NCI-H2196 (cell line): ENCODE measurements at regions not wholly inside any gene's neighbourhood (a gene's known extent, or its start where the extent isn't known, plus 50 kb on each side); places are given as distances from the start of the nearest gene placed in this dataset.

ENCODE experiments used
- DNase-seq: peaks from one replicate; lab custom pipeline; 2025; ENCODE audit not compliant: unreplicated experiment; lab: John Stamatoyannopoulos, UW

DNA sequence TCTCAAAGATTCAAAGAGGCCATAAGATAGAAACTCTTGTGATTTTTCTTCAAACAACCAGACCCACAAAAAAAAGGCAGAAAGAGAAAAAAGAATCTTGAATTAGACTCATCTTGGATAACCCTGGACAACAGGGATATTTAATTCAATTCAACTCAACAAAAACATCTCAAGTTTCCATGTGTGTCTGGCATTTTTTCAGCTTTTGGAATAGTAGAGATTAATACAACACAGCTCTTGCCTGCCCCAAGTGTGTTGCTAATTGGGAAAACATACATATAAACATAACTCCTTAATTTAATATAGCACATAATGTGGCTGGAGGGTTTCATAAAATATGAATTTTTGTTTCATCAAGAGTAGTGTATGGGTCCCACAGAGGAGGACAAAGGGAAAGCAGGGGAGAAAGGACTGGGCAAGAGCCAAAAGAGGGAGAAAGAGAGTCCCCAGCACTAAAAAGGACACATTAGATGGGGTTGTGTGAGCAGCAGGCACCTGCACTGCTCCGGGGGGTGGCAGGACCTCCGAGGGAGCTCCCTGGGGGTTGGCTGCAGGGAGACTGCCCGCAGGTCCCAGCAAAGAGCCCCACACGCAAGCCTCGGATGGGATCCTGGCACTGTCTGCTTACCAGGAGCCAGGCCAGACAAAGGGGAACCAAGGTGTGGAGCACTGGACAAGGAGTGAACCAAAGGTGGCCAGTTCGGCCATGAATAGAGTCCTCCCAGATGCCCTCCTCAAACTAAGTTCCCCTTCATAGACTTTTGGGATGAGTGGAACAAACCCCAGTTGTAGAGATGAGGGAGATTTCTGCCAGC lies 65.6 kb upstream of the TMEM72 start:
- DNase-seq = no peak

DNA sequence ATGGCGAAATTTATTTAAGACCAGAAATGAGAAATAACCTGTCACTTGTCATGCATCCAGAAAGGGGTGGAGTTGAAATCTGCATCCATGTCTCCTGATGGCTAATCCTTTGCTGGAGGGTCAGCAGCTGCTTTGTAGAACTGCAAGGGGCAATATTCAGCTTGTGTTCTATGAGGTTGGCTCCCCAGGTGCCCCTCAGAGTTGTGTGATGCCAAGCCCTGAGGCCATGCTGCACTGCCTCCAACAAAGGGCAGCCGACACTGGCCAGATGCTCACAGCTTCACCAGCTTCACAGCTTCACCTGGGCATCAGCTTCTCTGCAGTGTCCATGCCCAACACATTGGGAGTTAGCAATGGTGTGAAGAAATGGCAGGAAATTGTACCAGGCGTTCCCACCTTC lies 64.0 kb upstream of the TMEM72 start:
- DNase-seq = no peak

DNA sequence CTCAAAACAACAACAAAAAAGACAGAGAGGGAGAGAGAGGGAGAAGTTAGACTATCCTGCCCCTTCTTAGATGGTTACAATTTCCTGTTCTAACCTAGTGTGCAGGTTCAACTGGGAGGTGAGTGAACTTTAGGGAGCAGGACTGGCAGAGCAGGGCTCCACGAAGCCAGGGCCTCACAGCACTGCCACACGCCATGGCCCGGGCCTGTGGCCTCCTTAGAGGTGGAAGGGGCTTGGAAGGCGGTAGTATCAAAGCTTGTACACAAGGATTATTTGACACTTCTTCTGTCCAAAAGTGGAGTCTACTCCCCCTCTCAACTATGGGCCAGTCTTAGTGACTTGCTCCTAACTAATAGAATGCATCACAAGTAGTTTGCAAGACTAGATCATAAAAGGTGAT lies 62.9 kb upstream of the TMEM72 start:
- no peak for DNase-seq

DNA sequence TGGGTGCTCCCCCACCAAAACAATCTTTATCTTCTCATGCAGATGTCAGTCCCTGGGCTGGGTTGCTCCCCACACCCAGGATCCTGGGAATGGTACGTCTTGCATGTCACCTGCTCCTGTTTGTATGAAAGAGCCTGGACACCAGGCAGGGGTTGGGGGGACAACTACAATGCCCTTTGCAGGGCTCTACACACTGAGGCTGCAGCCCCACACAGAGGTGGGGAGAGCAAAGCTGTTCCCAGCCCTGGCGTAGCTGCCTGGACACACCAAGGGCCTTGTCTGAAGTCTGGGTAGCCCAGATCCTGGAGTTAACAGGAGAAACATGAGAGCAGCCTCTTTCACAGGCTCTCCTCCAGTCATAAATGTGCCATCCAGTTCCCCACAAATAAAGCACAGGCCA lies 61.2 kb upstream of the TMEM72 start:
- no peak for DNase-seq

DNA sequence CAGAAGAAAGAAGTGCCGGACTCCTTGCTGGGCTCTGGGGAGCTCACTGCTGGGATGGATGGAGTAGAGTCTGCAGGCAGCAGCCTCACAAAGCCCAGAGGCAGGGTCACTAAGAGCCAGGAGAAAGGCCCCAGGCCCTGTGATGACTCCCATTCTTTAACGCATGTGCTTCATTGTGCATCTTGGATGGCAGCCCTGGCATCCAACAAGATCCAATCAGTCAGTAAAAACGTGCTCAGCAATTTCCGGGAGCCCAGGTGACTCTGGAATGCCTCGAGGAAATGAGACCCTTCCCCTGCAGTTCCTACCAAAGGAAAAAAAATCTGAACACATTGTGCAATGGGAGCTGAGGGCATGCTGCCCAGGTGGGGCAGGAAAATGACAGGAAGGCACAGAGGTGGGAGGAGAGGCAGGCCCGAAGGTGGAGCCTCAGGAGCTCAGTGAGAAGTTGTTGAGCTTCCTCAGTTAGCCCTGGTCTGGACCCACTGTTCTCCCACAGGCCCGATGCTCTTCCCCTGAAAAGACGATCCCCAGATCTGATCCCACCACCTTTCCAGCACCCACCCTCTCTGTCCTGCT lies 60.7 kb upstream of the TMEM72 start:
- no peak for DNase-seq

- no peak for DNase-seq
These were observed 59.7 kb upstream of the TMEM72 start for GRCh38 chr10:44851413-44851812.

GRCh38 chr10:44851881-44852280 lies 59.3 kb upstream of the TMEM72 start:
- no peak for DNase-seq

GRCh38 chr10:44853148-44853734 lies 57.9 kb upstream of the TMEM72 start:
- DNase-seq = peak; percentile 29

DNA sequence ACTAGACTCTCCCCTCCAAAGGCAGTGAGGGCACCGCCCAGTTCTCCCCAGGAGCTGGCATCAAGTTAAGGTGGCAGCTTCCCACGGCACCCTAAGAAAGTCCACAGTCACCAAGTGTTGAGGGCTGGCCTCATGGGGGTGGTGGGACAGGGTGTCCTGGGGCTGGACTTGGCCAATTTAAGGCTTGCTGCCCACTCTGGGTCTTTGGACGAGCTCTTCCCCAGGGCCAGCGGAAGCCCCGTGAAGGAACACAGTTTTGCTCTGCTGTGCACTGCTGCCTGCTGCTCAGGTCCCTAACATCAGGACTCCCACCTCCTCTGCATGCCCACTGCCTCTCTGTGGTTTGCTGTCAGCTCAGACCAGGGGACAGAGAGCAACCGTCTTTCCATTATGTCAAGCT lies 57.3 kb upstream of the TMEM72 start:
- DNase-seq = no peak

DNA sequence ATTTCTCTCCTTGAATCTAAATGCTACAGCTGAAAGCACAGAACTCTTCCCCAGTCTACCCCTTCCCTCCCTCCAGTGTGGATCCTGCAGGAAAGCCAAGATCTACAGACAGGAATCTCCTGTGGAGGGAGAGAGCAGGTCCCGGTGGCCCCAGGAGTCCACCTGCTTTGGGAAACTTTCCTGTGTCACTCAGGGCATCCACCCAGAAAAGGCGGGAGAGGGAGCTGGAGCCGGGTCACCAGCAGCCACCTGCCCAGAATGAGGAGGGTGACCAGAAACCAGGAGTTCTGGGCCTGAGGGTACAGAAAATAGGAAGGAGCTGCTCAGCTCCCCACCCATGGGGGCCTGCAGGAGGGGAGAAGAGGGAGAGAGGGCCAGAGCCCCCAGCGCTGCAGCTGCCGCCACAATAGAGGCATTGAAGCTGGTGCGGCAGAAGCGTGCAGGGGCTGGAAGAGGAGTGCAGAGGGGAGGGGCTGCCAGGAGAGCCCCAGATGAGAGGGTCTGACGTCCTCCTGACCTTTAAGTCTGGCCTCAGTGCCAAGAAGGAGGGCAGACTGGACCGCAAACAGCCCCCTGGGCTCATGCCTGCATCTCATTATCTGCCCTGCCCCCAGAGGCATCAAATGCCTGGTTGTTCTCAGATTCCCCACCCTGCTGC lies 56.3 kb upstream of the TMEM72 start:
- DNase-seq = no peak

GRCh38 chr10:44856696-44857095 lies 54.4 kb upstream of the TMEM72 start:
- DNase-seq = no peak

DNA sequence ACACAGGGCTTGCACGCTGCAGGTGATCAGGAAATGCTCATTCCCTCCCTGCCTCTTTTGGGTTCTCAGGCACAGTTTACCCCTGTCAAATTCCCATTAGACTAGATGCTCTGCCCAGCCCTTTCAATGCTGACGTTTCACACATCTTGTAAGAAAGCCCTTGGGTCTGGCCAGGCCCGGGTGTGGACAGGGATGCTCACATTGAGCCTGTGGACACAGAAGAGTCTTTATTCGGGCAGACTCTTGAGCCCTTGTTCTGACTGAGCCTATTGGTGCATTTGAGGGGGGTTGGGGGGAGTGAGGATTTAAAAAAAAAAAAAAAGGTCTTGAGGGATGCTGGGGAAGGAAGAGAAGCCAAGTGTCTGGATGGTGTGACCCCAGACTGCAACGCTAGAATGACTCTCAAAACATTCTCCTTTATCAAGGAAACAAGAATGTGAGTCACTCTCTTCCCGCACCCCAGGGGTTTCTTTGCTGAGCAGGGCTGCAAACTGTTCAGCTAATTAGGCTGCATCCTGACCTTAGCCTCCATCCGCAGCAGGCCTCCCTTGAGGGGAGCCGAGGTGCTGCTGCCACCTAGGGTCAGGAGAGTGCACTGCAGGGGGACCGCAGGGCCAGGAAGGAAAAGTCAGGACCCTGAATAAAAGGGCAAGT lies 53.6 kb upstream of the TMEM72 start:
- peak; percentile 37 for DNase-seq

DNA sequence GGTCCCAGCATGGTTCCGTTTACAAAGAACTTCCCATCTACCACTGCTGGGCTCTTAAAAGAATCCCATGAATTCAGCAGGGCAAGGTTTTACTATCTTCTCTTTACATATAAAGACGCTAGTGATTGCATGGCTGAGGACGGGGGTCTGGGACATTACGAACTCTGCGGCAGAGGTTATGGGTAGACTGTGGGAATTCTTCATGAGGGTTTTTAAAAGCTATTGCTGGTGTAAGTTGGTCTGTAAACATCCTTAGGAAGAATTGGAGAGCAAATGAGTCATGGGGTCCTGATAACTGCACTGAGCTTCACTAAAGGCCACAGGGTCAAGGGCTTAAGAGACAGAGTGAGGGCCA lies 53.1 kb upstream of the TMEM72 start:
- DNase-seq = no peak

DNA sequence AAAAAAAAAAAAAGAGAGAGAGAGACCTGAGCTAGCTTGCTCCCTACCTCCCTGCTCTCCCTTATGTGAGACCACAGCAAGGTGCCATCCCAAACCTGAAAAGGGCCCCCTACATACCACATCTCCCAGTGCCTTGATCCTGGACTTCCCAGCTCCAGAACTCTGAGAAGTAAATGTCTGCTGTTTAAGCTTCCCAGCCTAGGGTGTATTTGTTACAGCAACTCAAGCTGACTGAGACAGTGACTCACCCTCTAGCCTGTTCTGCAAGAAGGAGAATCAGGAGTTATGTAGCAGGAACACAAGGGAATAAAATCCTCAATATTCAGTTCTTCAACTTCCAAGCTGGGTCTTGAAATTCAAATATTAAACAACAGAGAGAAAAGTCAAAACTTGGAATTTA lies 52.1 kb upstream of the TMEM72 start:
- no peak for DNase-seq

DNA sequence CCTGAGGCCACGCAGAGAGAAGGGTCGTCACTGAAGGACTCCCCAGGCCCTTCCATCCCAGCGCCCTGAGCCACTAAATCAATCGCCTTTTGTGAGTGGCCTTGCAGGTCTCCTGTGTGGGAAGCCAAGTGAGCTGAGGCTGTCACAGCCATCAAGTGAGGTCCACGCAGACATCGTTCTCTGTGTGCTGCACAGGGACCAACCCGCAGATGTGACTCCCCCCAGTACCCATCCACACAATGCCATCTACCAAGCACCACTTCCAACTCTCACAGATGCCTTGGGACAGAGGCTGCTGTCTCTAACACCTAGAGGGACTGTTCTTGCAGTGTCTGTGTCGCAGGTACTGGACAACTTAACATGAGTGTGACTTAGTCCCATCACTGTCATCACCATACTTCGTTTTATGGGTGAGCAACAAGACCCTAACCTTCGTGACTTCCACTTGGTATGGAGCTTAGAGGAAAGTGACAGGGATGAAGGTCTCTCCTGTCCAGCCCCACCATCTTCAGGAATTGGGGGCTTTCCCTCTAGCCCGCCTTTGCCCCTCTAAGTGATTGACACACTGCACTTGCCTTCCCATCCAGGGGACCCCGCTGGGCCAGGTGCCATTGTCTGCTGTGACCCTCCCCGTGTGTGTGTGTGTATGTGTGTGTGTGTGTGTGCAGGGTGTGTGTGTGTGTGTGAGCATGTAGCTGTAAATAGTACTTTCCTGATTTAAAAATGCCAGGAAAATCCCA lies 51.4 kb upstream of the TMEM72 start:
- no peak for DNase-seq

GRCh38 chr10:44860811-44861736 lies 50.1 kb upstream of the TMEM72 start:
- no peak for DNase-seq
